HG03432 (cell line): ENCODE measurements at regions not wholly inside any gene's neighbourhood (a gene's known extent, or its start where the extent isn't known, plus 50 kb on each side); places are given as distances from the start of the nearest gene placed in this dataset.

Experiments used
- ATAC-seq: cut with Tn5 transposase; IDR thresholded peaks from one replicate; pipeline ENCODE4 v1.9.1; 2021; ENCODE audit warnings: mild to moderate bottlenecking, moderate library complexity; ENCODE audit not compliant: unreplicated experiment

DNA sequence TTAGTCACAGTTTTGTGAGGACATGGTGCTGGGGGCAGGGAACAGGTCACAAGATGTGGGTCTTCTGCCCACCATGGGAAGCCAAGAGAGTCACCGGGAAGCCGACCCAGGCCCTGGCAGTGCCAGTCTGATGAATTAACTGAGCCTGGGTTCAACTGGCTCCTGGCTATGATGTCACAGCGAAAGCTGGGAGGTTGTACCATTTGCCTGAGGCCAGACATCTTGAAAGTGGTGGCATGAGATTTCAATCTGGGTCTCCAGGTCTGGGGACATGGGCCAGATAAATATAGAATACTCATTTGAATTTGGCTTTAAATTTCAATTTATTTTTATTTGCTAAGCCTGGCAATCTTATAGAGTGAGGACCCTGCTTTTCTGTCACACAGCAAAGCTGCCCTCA, 280.9 kb downstream of the NSG2 start:
- no peak for ATAC-seq

DNA sequence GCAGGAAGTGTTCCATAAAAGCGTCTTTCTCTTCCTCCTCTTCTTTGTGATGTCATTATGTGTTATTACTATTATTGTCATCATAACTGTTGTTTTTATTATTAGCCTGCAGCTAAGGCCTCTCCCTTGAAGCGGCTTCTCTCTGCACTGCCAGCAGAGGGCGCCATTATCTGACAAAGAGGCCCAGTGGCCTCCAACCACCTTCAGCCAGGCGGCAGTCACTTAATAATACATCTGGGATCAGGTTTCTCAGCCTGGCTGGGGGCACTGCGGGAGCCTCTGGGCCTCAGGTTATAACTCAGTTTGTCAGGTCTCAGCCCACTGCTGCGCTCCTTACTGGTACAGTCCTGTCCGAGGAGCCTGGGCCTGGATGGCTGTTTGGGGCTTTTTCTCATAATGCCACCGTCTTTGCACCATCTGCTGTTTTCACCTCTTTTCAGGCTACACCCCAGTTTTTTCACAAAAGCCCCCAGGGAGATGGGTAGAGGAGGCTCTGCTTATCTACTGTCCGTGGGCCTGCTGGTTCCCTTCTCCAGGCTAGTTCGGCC, 281.9 kb downstream of the NSG2 start:
- peak; percentile 67 for ATAC-seq

DNA sequence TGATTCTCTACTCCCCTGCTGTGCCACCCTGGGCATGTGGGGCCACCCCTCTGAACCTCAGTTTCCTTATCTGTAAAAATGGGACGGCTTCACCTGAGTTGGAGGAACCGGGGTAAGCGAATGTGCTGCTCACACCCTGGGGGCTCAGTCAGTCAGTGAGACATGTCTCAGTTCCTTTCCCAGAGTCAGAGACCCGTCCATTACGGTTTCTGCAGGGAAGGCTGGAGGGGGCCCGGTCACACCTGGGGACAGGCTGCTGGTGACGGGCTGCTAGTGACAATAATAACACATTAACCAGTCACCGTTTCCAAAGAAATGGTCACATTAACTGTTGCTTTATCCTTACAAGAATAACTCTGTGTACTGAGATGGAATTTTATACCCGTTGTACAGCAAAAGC, 282.4 kb downstream of the NSG2 start:
- ATAC-seq, result no peak

DNA sequence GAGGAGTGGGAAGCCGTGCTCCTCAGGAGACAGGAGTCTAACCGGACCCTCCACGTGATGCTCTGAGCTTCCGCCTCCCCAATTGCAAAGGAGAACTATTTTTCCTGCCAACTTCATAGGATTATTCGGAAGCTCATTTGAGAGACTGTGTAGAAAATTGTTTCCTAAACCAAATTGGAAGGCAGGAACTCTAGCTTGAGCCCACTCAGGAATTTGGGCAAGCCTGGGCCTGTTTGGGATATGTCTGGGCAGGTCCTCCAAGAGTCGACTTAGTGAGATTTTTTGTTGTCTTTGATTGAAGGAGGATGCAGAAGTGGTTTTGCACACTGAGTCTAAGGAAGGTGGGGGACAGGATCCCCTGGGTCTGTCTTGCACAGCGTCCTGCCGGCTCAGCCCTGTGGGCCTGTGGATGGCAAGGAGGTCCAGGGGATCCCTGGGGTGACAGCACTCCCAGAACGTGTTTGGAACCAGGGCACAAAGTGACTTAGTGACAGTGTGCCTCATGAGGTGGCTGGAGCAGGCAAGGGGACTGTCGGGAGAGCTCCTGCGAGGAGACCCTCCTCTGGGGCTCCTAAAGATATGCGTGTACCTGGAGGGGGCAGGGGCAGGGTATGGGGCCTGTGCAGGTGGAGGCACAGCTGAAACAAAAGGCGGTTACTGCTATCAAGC, 283.3 kb downstream of the NSG2 start:
- ATAC-seq, result no peak

DNA sequence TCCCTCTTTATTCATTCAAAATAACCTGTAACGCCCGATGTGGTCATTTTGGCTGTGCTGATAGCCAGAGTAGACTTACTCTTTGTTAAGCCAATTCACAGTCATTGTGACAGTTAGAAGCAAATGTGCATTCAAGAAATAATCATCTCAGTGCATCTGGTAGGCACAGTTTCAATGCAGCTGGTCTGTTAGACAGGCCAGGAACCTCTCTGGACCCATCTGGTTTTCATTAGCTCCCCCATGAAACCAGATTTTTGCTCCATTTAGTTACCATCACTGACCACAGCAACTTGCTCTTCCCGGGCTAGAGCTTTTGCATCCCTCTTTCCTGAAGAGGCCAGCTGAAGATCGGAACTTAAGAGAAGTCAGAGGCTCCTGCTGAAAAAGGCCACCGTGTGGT, 284.2 kb downstream of the NSG2 start:
- no peak for ATAC-seq

DNA sequence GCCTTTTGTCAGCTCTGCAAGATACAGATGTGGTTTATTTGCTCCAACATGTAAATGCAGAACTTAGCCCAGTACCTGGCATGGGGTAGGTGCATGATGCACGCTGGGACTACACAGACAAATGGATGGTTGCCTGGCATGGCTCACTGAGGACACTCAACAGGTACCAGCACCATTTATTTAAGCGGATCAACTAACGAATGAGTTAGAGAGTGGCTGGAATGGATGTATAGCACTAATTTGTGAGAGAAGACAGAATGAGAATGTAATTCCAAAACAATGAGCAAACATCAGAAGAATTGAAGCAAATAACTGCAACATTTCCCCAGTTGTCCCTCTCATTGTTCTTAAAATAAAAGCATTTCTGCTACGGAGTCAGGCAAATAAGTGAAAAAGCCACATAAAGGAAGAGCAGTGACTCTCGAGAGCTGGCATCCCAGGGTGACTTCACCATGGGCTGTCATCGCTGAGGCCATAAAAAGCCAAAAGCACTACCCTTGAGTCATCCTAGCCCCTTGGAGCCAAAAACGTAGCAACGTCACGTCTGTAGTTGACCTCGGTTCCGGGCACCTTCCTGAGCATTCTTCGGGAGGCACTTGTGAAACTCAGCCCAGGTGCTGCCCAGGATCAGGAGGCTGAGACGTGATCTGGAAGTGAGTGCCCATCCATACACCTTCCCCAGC, 290.3 kb downstream of the NSG2 start:
- ATAC-seq, result no peak

DNA sequence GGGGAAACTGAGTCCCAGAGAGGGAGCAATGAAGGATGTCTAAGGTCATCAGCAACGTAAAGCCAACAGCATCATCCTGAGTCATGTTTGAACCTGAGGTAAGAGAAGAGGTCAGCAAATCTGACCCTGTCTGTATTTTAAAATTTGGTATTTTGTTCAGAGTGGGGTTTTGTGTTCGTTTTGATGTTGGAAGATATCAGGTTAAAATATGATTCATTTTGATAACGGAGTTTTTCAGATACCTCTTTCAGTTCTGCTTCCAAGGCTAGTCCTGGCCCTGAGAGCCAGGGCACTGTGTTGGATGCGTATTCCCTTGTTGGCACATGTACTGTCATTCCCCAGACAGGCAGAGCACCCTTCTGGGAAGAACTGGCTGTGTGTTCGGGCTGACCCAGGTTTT, 291.0 kb downstream of the NSG2 start:
- ATAC-seq, result no peak

DNA sequence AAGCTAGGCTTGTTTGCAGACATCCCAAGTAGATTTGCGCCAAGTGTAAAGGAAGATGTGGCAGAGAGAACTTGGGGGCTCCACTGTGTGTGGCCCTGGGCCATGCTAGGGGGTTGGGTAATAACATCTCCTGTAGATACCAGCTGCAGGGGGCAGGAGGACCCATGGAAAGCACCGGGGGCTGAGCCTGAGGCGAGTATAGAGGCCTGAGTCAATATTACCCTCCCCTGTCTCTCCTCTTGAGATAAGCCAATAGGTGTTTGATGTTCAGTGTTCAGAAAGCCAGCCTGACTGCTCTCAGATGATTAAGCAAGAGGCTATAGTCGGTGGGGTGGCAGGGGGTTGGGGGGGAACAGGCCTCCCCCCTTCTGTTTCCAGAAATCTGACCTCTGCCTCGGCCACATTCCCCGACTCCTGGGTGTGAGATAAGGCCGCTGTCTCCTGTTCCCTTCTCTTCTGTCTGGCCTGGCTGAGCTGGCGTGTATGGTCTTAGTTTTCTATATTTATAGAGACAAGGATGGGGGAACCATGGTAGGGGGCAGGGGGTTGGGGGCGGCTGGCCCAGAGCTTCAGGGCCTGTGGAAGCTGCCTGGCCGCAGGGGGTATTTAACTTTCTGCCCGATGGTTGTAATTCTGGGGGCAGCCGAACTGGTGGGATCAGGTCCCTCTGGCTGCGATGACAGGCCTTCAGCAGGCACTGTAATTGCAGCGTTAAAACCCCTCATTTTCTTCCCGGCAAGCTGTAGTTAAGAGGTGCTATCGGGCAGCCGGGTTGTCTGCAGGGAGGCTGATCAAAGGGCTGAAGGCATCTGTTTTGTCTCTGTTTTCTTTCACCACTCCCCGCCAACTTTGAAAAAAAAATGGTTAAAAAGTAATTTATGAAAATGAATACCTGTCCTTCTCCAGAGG, 292.0 kb downstream of the NSG2 start:
- ATAC-seq, result no peak

DNA sequence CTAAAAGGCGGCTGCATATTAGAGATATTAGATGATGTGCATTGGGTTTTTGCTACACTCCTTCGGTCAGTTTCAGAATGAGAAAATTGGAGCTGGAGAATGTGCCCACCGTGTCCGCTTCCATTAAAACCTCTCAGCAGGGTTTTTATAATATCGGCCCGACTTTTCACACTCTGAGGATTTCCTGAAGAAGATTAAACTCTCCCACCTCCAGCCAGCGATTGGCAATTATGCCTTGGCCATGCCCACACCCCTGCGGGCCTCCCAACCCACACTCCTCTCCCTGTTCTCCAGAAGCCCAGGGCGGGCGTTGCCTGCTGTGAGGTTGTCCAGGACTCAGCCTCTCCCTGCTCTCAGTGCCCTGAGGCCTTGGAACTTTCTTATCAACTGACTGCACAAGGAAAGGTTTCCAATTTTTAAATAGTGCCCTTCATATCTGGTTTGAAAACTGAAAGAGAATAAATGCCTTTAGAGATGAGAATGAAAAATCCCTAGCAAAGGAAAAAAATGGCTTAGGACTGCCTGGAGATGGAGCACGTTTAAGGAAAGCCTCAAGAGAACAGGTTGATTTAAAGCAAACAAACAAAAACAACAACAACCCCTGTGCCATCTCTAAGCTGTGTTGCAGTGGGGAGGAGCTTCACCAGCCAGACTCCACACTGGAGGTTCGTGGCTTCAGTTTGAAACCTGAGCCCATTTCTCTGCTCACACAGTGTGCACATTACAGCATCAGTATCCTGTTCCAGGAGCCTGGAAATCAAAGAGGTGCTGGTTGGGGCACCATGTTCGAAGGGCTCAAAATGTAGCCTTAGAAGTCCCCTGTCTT, 292.9 kb downstream of the NSG2 start:
- ATAC-seq, result no peak

DNA sequence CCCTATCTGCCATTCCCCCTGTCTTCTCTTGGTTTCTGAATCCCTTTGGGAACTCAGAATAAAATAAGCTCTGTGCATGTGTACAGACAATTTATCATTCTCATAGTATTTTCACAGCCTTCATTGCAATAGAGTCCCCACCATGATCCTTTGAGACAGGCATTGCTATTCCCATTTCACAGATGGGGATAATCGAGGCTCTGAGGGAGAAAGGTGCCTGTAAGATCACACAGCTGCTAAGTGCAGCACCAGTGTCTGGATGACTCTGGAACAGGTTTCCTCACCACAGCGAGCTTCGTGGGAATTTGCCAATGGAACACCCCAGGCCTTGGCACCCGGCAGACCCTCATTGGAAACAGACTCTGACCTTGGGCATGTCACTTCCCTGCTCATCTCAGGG, 293.6 kb downstream of the NSG2 start:
- no peak for ATAC-seq

DNA sequence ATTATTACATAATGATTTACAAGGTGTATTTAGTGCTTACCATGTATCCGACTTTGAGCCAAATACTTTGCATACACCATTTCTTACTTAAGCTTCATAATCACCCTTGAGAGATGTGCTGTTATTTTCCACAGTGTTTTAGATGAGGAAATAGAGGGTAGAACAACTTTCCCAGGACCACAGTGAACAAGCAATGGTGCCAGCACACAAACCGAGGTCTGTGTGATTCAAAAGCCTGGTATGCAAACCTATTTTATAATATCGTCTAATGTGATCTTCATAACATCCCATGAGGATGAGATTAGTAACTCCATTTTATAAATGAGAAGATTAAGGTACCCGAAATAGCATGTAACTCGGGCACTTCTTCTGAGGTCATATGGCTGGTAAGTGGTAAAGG, 294.7 kb downstream of the NSG2 start:
- no peak for ATAC-seq

DNA sequence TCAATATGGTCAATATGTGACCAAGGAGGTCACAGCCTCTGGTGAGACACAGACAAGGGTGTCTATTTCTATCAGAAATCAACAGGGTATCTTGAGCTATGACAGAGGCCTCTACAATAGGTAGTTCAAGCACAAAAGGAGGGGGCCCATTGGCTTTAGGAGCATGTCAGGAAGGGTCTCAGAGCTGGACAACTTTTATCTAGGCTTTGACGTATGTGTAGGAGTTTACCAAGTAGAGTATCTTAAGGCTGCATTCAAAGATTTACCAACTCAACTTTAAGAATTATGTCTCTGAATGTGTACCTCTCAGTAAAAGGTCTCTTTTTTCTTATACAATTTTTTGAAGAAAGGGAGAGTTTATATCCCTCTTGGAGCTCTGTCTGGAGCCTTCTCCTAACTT, 297.2 kb downstream of the NSG2 start:
- no peak for ATAC-seq

DNA sequence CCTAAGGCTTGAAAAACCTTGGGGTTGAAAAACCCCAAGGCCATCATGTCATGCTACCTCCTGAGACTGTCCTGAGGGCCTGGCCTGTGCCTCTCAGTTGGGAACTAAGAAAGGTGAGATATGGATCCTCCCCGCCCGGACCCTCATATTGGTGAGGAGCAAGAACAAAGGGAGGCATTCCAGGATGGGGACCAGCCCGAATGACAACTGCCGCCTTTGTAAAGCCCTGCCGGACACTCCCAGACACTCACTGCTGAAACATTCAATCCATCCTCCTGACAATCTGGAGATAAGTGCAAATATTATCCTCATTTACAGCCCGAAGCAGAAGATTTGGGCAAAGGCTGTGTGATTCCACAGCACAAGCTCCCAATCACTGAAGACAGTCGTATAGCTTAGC, 298.3 kb downstream of the NSG2 start:
- ATAC-seq, result no peak

DNA sequence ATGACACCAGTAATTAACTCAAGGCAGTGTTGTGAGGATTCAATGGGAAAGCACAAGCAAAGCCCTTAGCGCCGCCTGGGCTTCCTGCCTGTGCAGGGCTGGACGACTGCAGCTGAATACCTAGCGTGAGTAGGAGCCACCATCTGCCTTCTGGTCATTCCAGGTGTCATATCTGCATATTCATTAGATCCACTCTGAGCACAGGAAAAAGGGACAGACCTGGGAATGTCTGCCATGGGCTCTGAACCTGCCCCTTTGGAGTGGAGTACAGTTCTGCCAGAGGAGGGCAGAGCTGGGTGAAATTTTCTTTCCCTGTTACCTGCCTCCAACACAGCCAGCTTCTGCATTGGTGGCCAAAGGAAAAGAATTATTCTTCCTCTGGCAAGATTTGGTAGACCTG, 298.8 kb downstream of the NSG2 start:
- no peak for ATAC-seq

DNA sequence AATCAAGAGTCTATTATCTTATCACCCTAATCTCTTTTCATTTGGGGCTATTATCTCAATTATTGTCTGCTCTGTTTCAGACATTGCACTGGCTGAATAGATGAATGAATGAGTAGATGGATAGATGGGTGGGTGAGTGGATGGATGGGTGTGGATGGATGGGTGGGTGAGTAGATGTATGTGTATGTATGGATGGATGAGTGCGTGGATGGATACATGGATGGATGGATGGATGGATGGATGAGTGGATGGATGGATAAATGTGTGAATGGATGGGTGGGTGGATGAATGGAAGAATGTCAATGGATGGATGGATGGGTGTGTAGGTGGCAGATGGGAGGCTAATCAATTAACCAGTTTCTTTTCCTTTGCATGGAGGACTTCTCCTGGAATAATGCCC, 301.7 kb downstream of the NSG2 start:
- no peak for ATAC-seq

DNA sequence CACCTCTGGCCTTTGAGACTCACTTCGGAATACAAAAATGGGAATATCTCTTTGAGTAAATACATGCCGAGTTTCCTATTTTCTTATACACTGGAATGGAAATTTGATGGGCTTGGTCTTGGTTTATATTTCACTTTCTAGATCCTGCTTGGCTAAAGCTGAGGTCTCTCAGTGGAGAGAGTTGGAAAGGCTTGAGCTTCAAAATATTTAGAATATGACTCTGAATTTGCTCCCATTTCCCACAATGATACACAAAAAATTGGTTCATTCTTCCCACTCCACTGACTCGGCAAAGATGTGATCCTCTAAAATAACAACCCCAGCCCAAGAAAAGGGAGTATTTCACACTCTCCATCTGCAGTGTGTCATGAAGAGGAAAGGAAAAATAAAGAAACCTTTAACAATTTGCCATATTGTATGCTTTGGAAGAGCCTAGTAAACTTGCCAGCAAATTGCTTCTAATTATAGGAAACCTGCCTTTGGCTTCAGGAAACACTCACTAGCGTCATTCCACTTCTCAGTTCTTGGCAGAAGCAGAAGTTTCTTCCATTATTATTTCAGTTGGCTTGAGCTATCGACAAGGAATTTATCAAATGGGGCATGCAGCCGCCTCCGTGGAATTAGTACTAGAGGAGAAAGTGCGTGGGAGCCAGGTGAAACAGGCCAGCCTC, 302.9 kb downstream of the NSG2 start:
- no peak for ATAC-seq

DNA sequence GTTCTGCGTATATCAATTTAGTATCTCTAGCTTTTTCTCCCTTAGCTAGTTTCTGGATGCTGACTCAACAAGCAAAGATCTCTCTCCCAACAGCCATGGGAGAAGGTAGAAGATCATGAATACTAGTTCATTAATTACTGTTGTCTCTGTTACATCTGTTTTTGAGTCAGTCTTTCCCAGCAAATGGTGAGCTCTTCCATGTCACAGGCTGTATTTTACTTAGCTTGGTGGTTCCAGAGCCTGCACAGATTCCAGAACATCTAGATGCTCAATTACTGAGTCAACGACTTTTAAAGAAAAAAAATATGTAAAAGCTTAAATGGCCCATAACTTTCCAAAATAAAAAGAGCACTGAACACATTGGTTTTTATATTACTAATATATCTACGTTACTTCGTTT, 307.2 kb downstream of the NSG2 start:
- ATAC-seq, result no peak

DNA sequence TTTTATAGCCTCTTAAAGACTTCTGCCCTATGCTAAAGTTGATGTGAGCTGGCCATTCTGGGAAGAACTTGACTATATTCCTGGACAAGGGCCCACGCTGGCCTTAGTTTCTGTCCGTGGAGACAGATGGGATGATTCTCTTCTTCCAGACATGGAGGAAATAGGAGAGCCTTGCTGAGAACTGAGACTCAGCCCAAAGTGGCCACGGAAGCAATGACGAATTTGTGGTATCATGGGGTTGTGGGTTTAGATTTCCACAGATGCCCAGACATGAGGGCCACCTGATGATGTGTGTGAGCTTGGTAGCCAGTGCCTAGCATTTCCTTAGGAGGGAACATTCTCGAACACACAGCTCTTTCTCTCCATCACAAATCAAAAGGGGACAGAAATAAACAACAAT, 309.1 kb downstream of the NSG2 start:
- ATAC-seq, result no peak

DNA sequence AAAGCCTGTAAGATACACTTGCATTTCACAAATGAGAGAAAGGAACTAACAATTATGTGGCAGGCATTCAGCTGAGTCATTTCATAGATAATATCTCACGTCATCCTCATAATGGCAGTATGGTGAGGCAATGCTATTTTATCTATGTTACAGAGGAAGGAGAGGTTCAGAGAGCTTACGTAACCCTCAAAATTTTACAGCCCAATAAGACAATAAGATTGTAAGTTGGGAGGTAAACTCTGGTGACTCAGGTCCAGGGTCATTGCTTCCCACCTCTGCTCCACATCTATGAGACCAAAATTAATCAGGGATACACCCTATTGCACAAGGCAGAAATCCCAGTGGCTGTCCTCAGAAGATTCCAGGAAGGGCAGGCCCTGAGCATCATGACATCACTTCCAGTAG, 309.7 kb downstream of the NSG2 start:
- no peak for ATAC-seq

DNA sequence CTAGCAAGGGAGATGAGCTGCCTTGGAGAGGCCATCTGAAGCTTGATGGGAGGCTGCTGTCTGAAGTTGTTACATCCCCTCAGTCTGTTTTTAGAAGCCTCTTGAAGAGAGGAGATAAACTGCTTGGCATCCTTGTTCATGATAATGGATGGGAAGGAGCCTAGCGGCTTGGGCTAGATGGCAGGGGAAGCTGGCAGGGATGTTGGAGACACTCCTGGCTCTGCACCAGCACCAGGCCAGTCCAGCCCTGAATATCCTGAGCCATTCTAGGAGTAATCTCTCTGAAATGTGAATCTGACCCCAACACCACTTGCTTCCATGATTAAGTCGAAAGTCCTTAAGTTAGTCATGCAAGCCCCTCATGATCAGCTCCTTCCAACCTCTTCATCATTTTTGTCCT, 310.5 kb downstream of the NSG2 start:
- no peak for ATAC-seq
